Upper lobe of left lung (tissue), 4 donors: ENCODE measurements at regions not wholly inside any gene's neighbourhood (a gene's known extent, or its start where the extent isn't known, plus 50 kb on each side); places are given as distances from the start of the nearest gene placed in this dataset.

ENCODE experiments used
- EP300 ChIP-seq, 4 donors: sonication (generic); formaldehyde crosslinking; IDR thresholded peaks; one replicate each; pipeline ENCODE4 v1.5.1; 2017; ENCODE audit warnings: antibody characterized with exemption in 4 of 4, control low read depth in 2 of 4
- POLR2A ChIP-seq, 4 donors: fragments of 450-650 bp; IDR thresholded peaks; one replicate each; pipeline ENCODE4 v1.5.1; 2016 to 2017; ENCODE audit warnings: antibody characterized with exemption in 4 of 4, mild to moderate bottlenecking in 2 of 4
- POLR2AphosphoS5 ChIP-seq, 2 donors: sonication (generic); formaldehyde crosslinking; IDR thresholded peaks; one replicate each; pipeline ENCODE4 v1.5.1; 2017; ENCODE audit warnings: antibody characterized with exemption in 2 of 2
- TF ChIP-seq, protein P1 (sequence below), 6 experiments: fragments of 450-650 bp in 4 of 6; fragments of 200-600 bp in 2 of 6; sonication (generic) in 2 of 6; IDR thresholded peaks; one replicate each; pipeline ENCODE4 v1.5.1; 2016 to 2019; ENCODE audit warnings: antibody characterized with exemption in 6 of 6

DNA sequence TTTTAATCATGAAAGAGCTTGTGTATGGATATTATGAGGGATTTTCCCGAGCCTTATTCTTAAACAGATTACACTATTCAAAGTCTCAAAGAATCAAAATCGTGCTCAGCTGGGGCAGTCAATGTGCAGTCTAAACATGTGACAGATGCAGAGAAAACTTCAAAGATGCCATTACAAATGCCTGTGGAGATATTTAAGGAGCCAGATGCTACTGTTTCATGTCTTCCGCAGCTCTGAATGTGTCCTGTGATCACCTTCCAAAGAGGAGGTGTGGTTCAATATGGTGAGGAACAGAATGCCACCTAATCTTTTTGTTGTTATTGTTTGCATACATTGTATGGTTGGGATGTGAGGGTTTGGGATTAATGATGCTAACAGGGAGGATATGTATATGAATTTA lies 593.3 kb upstream of the ARRDC3 start:
- TF ChIP-seq, protein P1, sequence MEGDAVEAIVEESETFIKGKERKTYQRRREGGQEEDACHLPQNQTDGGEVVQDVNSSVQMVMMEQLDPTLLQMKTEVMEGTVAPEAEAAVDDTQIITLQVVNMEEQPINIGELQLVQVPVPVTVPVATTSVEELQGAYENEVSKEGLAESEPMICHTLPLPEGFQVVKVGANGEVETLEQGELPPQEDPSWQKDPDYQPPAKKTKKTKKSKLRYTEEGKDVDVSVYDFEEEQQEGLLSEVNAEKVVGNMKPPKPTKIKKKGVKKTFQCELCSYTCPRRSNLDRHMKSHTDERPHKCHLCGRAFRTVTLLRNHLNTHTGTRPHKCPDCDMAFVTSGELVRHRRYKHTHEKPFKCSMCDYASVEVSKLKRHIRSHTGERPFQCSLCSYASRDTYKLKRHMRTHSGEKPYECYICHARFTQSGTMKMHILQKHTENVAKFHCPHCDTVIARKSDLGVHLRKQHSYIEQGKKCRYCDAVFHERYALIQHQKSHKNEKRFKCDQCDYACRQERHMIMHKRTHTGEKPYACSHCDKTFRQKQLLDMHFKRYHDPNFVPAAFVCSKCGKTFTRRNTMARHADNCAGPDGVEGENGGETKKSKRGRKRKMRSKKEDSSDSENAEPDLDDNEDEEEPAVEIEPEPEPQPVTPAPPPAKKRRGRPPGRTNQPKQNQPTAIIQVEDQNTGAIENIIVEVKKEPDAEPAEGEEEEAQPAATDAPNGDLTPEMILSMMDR (IDR thresholded peaks at IDR 0.05) = no peak
- TF ChIP-seq POLR2AphosphoS5 (IDR thresholded peaks at IDR 0.05) (no peak), POLR2A (IDR thresholded peaks at IDR 0.05) (no peak), EP300 (IDR thresholded peaks at IDR 0.05) (no peak)
